SH-SY5Y (cell line): ENCODE measurements at regions not wholly inside any gene's neighbourhood (a gene's known extent, or its start where the extent isn't known, plus 50 kb on each side); places are given as distances from the start of the nearest gene placed in this dataset.

Source experiments
- GATA2 ChIP-seq: IDR thresholded peaks from 2 replicates; pipeline ENCODE4 v1.6.1; 2011; ENCODE audit warnings: mild to moderate bottlenecking, low read depth, low read length
- GATA3 ChIP-seq: IDR thresholded peaks from 2 replicates; pipeline ENCODE4 v1.6.1; 2011; ENCODE audit warnings: low read depth, mild to moderate bottlenecking, low read length, moderate library complexity

- TF ChIP-seq GATA2 (no peak), GATA3 (no peak)
Measured at GRCh38 chr1:81254560-81254959, 546.2 kb upstream of the ADGRL2 start.
